ENCODE measurements at regions not wholly inside any gene's neighbourhood (a gene's known extent, or its start where the extent isn't known, plus 50 kb on each side); places are given as distances from the start of the nearest gene placed in this dataset.

GRCh38 chr18:46337271-46337670 lies 233.1 kb downstream of the HAUS1 start:
- H3K14ac ChIP-seq (ENCODE audit: insufficient read length) = no peak overlapping the region
- no peaks in the 10 kb centered on the region for H3K36me3 ChIP-seq (ENCODE audit: control insufficient read depth in 2 of 4, insufficient read depth in 4 of 4, low read length in 3 of 4)
- H3K79me1 ChIP-seq (ENCODE audit: low read depth, low read length) = peaks cover 3% of the 10 kb centered on the region; the same call in 1 of the 2 replicates
- H3K27ac ChIP-seq (ENCODE audit: low read depth, low read length) = no peak overlapping the region
- H3K79me2 ChIP-seq (ENCODE audit: control insufficient read depth in 1 of 2, insufficient read depth in 2 of 2, low read length in 2 of 2) = peaks cover 0 to 37% of the 10 kb centered on the region in 2 experiments; a peak in 3 of 4 replicates
- 86% methylated on average over 10 of the region's 10 CpGs; no CpG with 5 or more reads in 1 of the 2 experiments for WGBS, 2 experiments (ENCODE audit: extremely low coverage in 1 of 2, insufficient coverage in 1 of 2, insufficient read length in 1 of 2, insufficient replicate concordance in 2 of 2, low coverage in 1 of 2, low lambda C conversion rate in 2 of 2, missing lambda C conversion rate in 1 of 2)
- no peak overlapping the region for H3K4ac ChIP-seq (replicated peaks; ENCODE audit: insufficient read length, low read depth, low read length)
- no peak for FAIRE-seq
- H4K8ac ChIP-seq (ENCODE audit: extremely low read depth, insufficient read depth, low read length) = no peak overlapping the region
- no peak overlapping the region for H2AFZ ChIP-seq (ENCODE audit: low read length)
- no peak overlapping the region for H4K91ac ChIP-seq (replicated peaks; ENCODE audit: insufficient read length, low read length)
- no peaks in the 10 kb centered on the region for H4K20me1 ChIP-seq (replicated peaks in 1 of 2; ENCODE audit: control insufficient read depth in 1 of 2, insufficient read depth in 2 of 2, low read length in 2 of 2)
- H3K4me2 ChIP-seq (ENCODE audit: insufficient read depth in 1 of 2, low read depth in 2 of 2, low read length in 2 of 2) = no peak overlapping the region
- no peak overlapping the region for H3K4me3 ChIP-seq (ENCODE audit: extremely low read depth in 1 of 4, insufficient read depth in 2 of 4, low read depth in 3 of 4, low read length in 4 of 4)
- H3K9ac ChIP-seq (replicated peaks in 1 of 4; ENCODE audit: extremely low read depth in 1 of 4, low read depth in 3 of 4, low read length in 3 of 4) = no peak overlapping the region
- H3K18ac ChIP-seq (ENCODE audit: extremely low read depth, low read length) = no peak overlapping the region
- no peak for DNase-seq (ENCODE audit: low read depth in 1 of 2, low spot score in 2 of 2)
- no peak overlapping the region for H4K5ac ChIP-seq (ENCODE audit: insufficient read length, low read depth, low read length)
- peaks cover 0 to 21% (median 13%) of the 10 kb centered on the region in 4 experiments; a peak in 5 of 7 replicates for H3K27me3 ChIP-seq (replicated peaks in 1 of 4; ENCODE audit: control insufficient read depth in 3 of 4, extremely low read depth in 1 of 4, insufficient read depth in 3 of 4, low read length in 3 of 4)
- ChIA-PET CTCF (ENCODE audit: partially characterized antibody) (interaction anchor here (0.7 to 19.4 kb wide), 4 partner anchors 24 to 333 kb away, joined by 3 to 196 read pairs (median 3); no protein-coding TSS in a partner anchor), POLR2A (ENCODE audit: partially characterized antibody) (interaction anchor here (0.6 kb wide), 1 partner anchor 192 kb away, joined by 3 read pairs; no protein-coding TSS in a partner anchor)
- H2BK15ac ChIP-seq (ENCODE audit: low read length) = no peak overlapping the region
- no peak overlapping the region for H2BK12ac ChIP-seq (ENCODE audit: low read depth, low read length)
- no peak overlapping the region for H3K56ac ChIP-seq (replicated peaks; ENCODE audit: insufficient read length, low read depth, low read length)
- H2AK5ac ChIP-seq (ENCODE audit: low read depth, low read length) = no peak overlapping the region
- H3K23ac ChIP-seq (ENCODE audit: insufficient read length) = no peak overlapping the region
- H2BK20ac ChIP-seq (ENCODE audit: low read length) = no peak overlapping the region
- H2BK5ac ChIP-seq (ENCODE audit: low read depth, low read length) = no peak overlapping the region
- H3K9me3 ChIP-seq (ENCODE audit: insufficient read depth in 2 of 2, low read depth in 1 of 2, low read length in 1 of 2) = no peaks in the 10 kb centered on the region
- no peak overlapping the region for H2BK120ac ChIP-seq (replicated peaks; ENCODE audit: low read depth, low read length)
- H3K23me2 ChIP-seq (ENCODE audit: low read depth, low read length) = peaks cover 14% of the 10 kb centered on the region
- H3K4me1 ChIP-seq (replicated peaks in 1 of 4; ENCODE audit: control insufficient read depth in 3 of 4, insufficient read depth in 4 of 4, low read length in 3 of 4) = peaks cover 6 to 30% (median 16%) of the 10 kb centered on the region in 4 experiments
- TF ChIP-seq YY1 (IDR thresholded peaks at IDR 0.05; ENCODE audit: low read depth, low read length) = no peak
- no peak for TF ChIP-seq BACH1 (IDR thresholded peaks at IDR 0.05; ENCODE audit: low read length)
- no peak for TF ChIP-seq RBBP5 (IDR thresholded peaks at IDR 0.05; ENCODE audit: borderline replicate concordance, low read depth, low read length)
- no peak for TF ChIP-seq HDAC6 (IDR thresholded peaks at IDR 0.05; ENCODE audit: low read depth, low read length)
- TF ChIP-seq TCF12 (IDR thresholded peaks at IDR 0.05; ENCODE audit: low read depth, low read length) = no peak
- no peak for TF ChIP-seq ATF3 (IDR thresholded peaks at IDR 0.05; ENCODE audit: insufficient read depth, low read depth, low read length)
- TF ChIP-seq KDM1A (IDR thresholded peaks at IDR 0.05; ENCODE audit: borderline replicate concordance, low read length) = no peak
- TF ChIP-seq TEAD4 (IDR thresholded peaks at IDR 0.05; ENCODE audit: low read depth, low read length) = no peak
- no peak for TF ChIP-seq SIRT6 (IDR thresholded peaks at IDR 0.05; ENCODE audit: low read length)

Measured in H1 (cell line).